DLD1 (cell line): ENCODE measurements at regions not wholly inside any gene's neighbourhood (a gene's known extent, or its start where the extent isn't known, plus 50 kb on each side); places are given as distances from the start of the nearest gene placed in this dataset.
"Not testable (repeated sequence)": the region's sequence is repeated elsewhere in the genome, so short reads cannot be mapped to it uniquely, and the experiment has no call there.

Source experiments
- in situ Hi-C: cut with HindIII; loops from 2 replicates; pipeline ENCODE4 v1.10.0; 2017; ENCODE audit warnings: low sequenced_read_pairs

DNA sequence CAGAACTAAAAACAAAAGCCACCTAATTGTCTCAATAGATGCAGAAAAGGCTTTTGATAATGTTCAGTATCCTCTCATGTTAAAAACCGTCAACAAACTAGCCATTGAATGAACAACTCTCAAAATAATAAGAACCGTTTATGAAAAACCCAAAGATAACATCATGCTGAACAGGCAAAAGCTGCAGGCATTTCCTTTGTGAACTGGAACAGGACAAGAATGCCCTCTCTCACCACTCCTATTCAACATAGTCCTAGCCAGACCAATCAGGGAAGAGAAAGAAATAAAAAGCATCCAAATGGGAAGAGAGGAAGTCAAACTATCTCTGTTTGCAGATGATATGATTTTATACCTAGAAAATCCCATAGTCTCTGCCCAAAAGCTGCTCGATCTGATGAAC, 179.6 kb upstream of the EDNRB start:
- in situ Hi-C loops: no loop called here

DNA sequence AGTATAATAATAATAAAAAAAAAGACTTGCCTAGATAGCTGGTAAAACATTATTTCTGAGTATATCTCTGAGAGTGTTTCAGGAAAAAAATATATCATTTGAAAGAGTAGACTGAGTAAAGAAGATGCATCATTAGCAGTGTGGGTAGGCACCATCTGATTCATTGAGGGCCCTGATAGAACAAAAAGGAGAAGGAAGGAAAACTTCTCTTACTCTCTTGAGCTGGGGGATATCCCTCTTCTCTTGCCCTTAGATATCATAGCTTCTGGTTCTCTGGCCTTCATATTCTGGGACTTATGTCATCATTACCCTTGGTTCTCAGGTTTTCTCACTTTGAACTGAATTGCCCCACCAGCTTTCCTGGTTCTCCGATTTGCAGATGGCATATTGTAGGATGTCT, 177.6 kb upstream of the EDNRB start:
- in situ Hi-C loops: no loop called here

DNA sequence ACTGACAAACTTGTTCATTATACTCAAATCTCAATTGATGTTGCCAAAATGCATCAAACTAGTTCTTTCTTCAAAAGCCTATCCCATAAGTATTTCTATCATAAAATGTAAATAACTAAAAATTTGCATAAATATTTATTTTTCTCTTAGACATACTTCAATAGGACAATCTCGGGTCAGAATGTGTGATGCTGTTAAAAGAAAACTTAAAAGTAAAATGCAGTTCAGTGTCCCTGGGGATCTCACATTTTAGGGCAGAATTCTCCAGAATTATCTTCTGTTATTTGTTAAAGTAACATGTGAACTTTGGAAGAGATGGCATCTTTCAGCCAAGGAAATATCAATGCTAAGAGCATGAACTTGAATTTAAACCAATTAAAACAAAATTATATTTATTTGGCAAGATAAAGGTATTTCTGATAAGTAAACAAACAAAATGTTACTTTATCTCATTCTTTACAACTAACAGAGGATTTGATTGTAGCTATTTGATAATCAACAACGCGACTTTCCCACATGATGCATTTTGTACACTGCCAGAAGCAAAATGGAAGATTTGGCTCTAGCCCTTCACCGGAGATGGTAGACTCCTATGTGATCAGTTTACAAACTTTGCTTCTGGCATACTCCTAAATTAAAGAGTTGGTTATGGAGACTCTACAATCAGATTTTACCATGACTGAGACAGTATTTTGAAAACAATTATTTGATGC, 169.5 kb upstream of the EDNRB start:
- in situ Hi-C loops: no loop called here

DNA sequence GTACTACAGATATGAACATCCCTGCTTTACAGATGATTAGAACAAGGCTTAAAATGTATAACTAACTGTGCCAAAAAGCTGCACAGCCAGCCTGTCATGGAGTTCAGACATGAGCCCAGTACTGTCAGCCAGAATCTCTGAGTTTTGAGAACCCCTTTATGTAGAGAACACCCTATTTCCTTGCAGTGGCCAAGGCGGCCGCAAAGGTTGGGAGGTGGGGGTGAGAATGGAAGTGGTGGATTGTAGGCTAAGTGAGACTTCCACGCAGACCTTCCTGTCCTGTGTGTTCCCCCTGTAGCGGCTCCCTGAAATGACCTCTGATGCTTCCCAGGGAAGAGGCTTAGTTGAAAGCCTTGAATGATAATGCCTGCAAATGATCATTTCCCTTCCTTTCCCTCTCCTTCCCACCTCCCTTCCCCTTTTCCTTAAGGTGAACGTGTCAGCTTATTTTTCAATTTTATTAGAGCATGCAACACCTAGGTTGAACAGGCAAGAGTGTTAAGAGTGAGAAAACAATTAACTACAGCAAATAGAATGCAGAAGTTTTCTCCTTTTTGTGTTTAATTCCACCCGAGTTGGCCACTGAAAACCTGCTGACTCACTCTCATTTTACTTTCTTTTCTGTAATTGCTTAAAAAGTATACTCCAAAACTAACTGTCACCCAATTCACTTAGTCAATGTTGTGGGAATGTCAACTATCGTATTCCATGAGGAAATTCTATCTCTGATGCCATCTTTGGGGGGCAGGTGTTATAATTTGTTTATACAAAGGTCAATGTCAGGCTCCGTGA, 167.0 kb upstream of the EDNRB start:
- in situ Hi-C loops: no loop called here

DNA sequence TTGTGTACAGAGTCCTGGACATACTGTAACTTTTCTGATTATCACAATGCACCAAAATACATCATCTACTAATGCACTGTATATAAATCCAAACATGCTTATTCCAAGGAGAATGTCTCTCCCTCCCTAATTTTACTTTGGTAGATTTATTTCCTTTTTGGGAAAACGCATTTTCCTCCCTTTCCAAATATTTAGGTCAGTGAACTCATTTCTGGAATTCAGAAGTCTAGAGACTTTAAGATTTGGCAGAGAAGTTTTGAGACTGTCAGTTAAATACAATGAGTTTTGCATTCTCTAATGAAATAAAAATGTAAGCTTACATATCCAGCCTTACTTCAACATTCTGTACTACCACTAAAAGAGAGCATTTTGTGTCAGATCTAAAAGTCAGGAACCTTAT, 165.8 kb upstream of the EDNRB start:
- in situ Hi-C loops: no loop called here

DNA sequence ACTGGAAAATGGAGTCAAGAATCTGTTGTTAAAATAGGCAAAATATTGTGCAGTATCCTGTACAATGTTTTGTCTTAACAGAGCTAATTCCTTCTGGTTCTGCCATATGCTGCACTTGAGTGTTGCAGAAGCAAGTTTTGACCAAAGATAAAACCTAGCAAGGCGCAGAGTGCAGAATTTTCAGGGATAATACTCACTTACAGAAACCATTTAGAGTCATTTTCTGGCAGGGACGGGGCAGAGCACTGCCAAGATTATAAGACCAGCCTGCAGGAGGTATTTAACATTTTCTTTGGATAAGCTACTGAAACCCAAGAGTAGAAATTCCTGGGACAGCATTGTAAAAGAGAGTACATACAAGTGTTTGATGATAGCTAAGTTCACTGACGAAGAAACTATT, 159.5 kb upstream of the EDNRB start:
- in situ Hi-C loops: no loop called here

DNA sequence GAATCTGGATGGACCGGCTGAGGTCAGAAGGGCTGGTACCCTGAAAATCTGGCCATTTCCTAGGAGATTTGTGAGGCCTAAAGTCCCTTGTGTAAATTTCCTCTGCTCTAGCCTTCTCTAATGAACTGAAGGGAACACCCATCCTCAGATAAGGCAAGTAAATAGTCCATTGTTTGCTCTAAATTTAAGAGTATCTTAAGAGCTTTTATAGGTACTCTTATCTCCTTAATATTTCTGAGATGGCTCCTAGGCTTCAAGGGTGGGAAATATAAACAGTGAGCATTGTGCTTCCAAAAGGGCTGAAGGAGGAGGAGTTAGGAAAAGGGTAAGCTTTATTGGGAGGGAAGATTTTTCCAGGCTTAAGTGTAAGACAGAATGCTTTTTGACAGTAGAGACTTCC, 148.7 kb upstream of the EDNRB start:
- in situ Hi-C loops: no loop called here

DNA sequence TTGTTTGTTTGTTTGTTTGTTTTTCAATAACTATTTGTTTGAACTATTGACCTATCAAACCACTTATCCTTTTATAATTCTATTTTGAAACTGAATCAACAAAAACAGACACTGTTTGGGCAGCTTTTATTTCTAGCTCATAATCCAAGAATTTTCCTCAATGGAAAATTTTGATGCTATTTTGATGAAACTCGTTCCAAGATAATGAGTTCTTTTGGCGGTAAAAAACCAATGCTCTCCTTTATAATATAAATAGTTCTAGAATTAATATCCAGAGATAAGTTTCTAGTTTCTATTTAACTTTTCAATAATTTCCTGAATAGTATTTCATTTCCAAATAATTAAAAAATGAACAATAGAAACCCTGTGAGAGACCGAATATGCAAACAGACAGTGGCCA, 146.5 kb upstream of the EDNRB start:
- in situ Hi-C loops: no loop called here

DNA sequence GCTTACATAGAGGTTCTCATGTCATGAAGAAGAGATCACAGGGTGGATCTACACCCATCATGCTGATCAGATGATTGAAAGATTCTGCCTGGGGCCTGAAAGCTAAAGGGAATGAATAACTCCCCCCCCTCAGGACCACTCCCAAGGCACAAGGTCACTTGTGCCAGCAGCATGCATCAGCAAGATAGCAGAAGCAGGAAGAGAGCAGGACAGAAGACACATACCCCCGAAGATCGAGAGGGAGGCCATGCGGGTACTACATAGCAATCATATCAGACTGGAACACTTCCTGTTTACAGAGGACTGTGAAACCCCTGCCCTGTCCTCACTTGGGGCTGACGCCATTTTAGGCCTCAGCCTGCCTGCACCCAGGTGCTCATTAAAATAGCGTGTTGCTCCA, 143.2 kb upstream of the EDNRB start:
- in situ Hi-C loops: no loop called here

DNA sequence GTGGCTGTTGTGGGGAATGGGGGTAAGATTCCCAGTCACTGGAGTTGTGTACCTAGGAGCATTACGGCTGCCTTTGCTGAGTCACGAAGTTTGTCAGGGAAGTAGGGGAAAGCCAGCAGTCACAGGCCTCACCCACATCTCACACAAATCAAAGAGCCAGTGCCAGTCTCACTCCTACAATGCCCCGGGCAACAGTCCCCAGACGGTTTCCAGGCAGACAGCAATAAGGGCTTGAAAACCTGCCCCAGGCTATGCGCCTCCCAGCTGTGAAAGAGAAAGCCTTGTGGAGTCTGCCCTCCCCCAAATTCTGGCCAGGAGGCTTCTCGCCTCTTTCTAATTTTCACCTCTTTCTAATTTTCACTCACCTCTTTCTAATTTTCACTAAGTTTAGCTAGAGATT, 142.3 kb upstream of the EDNRB start:
- in situ Hi-C loops: no loop called here

DNA sequence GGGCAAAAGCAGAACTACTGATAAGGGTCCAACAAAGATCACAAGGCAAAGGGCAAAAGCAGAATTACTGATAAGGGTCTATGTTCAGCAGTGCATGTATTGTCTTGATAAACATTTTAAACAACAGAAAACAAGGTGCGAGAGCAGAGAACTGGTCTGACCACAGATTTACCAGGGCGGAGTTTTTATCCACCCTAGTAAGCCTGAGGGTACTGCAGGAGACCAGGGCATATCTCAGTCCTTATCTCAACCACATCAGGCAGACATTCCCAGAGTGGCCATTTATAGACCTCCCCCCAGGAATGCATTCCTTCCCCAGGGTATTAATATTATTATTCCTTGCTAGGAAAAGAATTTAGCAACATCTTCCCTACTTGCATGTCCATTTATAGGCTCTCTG, 138.2 kb upstream of the EDNRB start:
- in situ Hi-C loops: not testable (repeated sequence)

DNA sequence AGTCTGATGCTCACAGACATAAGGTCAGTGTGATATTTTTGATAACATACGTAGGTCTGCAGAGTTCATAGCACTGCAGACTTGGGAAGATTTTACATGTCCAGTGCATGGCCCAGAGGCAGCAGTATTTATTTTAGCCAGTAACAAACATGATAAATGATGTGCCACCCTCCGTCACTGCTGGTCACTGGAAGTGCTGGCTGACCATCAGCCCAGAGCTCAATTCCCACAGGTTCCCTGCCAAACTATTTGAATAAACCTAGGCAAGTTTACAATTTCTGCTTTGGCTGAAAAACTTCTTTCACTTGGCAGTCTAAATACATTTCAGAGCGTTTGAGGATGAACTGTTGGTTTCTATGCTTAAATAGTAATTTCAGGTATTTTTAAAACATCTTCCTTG, 135.5 kb upstream of the EDNRB start:
- in situ Hi-C loops: no loop called here

DNA sequence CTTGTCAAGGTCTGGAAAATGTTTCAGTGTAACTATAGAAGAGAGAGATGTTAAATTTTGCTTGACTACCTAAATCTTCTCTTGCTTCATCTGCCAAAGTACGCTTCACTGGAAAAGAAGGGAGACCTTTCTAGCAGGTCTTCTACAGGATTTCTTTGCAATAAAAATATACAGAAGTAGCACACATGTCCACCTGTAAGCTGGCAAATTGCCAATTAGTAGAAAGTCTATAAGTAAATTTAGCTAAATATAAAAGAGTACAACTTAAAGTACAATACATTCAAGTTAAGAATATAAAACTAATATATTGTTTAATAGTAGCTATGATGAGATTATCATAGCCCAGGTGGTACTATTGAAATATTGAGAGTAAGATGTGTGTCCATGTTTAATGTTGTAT, 128.5 kb upstream of the EDNRB start:
- in situ Hi-C loops: no loop called here

DNA sequence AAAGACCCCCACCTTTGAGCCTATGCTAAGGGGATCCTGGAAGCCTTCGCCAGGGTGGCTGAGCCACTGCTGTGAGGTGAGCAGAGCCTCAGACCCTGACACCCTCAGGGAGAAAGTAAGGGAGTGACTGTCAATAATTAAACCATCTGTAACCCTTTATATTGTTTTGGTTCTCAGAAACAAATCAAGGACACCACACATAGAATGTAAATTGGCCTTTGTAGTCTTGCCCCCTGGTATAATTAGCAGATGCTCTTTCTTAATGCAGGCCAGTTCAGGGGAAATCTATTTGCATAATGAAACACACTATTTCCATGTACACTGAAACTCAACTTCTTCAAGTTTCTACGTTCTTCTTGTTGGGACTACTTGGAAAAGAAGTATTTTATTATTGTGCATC, 127.7 kb upstream of the EDNRB start:
- in situ Hi-C loops: no loop called here

DNA sequence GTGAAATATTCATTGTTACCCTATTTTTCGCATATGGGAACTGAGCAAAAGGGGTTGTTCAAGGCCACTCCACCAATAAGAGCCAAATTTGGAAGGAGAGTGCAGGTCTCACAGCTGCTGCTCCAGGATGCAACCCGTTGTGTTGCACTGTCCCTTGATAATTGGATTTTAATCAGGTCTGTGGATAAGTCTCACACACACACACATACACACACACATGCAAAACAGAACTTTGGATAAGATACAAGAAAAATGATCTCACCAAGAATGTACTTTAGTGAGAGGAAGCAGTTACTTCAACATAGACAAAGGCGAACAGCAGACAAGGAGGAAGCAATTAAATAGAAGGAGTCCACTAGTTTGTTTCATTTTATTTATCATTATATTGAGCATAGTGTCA, 127.3 kb upstream of the EDNRB start:
- in situ Hi-C loops: no loop called here

DNA sequence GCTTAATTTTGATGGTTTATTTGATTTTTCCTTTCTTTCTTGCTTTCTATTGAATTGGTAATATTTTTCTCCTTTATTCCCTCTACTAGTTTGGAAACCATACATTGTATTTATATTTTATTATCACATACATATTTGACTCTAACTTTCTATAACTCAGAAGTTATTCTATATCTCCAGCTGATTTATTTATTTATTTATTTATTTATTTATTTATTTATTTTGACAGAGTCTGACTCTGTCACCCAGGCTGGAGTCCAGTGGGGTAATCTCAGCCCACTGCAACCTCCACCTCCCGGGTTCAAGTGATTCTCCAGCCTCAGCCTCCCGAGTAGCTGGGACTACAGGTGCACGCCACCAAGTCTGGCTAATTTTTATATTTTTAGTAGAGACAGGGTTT, 122.7 kb upstream of the EDNRB start:
- in situ Hi-C loops: not testable (repeated sequence)

DNA sequence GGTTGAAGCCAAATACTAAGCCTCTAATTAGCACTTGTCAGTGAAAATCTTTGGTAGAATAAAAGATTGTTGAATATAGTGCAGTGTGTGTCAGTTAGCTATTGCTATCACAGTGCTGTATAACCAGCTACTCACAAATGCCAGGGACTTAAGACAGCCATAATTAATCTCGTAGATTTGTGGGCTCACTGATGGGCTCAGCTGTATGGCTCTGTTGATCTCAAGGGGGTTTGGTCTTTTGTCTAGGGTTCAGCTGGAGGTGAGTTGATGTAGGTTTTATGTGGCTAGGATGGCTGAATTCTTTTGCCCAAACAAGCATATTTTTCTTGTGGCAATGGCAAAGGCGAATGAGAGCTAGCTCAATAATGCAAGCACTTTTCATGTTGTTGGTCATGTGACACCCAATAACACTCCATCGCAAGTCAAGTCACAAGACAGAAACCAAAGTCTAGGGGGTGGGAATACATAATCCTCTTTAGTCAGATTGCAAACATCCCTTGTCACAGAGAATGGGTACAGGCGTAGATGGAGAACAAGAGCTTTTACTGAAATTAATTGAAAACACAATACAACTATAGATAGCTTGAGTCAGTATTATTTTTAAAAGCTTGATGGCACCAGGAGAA, 121.7 kb upstream of the EDNRB start:
- in situ Hi-C loops: no loop called here

DNA sequence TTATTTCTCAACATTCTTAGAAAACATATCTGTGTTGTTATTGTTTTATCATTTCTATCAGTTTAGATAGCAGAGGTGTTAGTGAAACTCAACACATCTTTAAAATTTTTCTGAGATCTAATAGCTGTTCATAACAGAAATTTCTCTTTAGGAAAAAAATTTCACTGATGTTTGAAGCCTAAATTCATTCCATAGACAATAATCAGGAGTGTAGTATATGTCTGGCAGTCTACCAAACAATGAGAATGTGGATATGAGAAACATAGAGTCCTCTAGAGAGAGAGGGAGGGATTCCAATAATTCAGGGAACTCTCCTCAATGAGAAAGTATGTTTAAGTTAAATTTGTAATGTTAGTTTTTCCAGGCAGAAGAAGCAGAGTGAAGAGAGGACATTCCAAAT, 118.2 kb upstream of the EDNRB start:
- in situ Hi-C loops: no loop called here

DNA sequence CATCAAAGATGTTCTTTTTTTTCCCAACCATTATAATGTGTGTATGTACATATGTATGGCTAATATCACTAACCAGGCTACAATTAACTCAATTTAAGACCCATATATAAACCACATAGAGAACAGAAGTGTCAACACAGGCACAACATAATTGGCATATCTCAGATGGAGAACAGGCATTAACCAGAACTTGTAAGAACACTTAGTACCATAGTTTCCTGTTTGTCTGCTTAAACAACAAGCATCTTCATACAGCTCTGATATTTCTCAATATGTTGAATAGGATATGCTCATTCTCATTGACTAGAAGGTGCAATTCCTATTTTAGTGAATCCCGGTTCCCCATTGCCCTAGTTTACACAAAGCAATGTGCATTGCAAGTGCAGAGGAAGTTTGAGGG, 116.9 kb upstream of the EDNRB start:
- in situ Hi-C loops: no loop called here

DNA sequence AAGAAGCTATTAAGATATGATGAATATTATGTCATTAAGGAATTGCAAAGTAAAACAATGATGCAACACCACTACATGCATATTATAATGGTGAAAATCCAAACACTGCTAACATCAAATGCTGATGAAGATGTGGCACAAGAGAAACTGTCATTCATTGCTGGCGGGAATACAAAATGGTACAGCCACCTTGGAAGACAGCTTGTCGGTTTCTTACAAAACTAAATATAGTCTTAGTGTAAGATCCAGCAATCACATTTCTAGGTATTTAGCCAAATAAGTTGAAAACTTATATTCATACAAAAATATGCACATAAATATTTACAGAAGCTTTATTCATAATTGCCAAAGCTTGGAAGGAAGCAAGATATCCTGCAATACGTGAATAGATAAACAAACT, 114.9 kb upstream of the EDNRB start:
- in situ Hi-C loops: no loop called here

DNA sequence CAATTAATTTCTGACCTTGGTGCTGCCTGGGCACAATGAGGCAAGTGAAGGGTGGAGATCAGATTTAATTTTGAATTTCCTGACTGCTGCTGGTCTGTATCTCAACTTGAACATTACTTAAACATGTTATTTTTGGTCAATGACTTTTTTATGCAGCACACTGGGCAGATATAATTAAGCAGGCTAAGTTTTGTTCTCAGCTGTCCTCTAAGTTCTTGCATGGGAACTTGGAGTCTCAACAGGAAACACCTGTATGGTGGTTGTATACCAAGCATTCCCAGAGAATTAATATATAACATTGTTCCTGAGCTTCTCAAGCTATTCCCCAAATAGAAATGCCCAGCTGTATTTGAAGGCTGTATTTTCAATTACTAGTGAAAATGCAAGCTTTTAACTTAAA, 113.5 kb upstream of the EDNRB start:
- in situ Hi-C loops: no loop called here

DNA sequence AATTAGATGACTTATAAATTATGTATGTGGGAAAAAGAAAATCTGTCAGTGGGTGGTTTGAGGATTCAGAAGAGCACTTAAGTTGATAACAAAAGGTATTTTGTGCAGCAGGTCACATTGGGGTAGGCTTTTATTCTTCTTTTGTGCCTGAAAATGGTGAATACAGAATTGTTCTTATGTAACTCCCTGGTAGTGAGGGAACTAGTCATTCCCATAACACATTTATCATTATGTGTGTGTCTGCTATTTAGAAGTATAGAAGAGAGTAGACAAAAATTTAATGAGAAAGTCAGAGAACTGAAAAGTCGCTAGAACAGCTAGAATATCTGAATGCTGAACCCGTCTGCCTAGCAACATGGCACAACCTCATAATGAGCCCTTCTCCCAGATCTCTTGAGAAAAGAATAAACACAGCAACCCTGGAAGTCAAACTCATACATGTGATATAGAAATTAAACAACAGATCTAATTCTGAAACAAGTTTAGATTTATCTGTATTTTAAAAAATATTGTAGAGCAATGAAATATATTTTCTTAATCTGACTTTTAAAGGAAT, 111.8 kb upstream of the EDNRB start:
- in situ Hi-C loops: no loop called here
